OCI-LY1 (cell line): ENCODE measurements at regions not wholly inside any gene's neighbourhood (a gene's known extent, or its start where the extent isn't known, plus 50 kb on each side); places are given as distances from the start of the nearest gene placed in this dataset.

Source experiments
- CTCF ChIP-seq: fragments of 200-600 bp; sonication (generic), shearing (Covaris generic); IDR thresholded peaks from 2 replicates; pipeline ENCODE4 v1.5.1; 2017; ENCODE audit warnings: mild to moderate bottlenecking, antibody characterized with exemption, low read length, moderate library complexity, mixed read lengths
- EZH2 ChIP-seq: fragments of 200-600 bp; sonication (generic), shearing (Covaris generic); IDR thresholded peaks from 2 replicates; pipeline ENCODE4 v1.8.0; 2017; ENCODE audit warnings: borderline replicate concordance, mixed run types, mild to moderate bottlenecking, antibody characterized with exemption, low read length, moderate library complexity, mixed read lengths

GRCh38 chr7:25527665-25528170 is 299.4 kb upstream of the NPVF start:
- TF ChIP-seq CTCF (no peak), EZH2 (no peak)
